Smooth muscle cell (in vitro differentiated cells): ENCODE measurements at regions not wholly inside any gene's neighbourhood (a gene's known extent, or its start where the extent isn't known, plus 50 kb on each side); places are given as distances from the start of the nearest gene placed in this dataset.

Source experiments
- DNase-seq: peaks from one replicate; lab custom pipeline; 2025; ENCODE audit not compliant: unreplicated experiment; lab: John Stamatoyannopoulos, UW
- H2AFZ ChIP-seq: fragments of 200-600 bp; sonication (generic); 2 replicates; pipeline ENCODE4 v1.6.0; 2016; ENCODE audit warnings: antibody characterized with exemption, low read depth, mild to moderate bottlenecking
- H3F3A ChIP-seq: fragments of 200-600 bp; sonication (generic); 2 replicates; pipeline ENCODE4 v1.6.0; 2017; ENCODE audit warnings: antibody characterized with exemption, low read depth
- H3K27ac ChIP-seq: fragments of 200-600 bp; sonication (generic); 2 replicates; pipeline ENCODE4 v1.5.1; 2016; ENCODE audit warnings: low read depth, mild to moderate bottlenecking
- H3K27me3 ChIP-seq: fragments of 200-600 bp; sonication (generic); 2 replicates; pipeline ENCODE4 v1.6.1; 2016; ENCODE audit warnings: low read depth, mild to moderate bottlenecking
- H3K36me3 ChIP-seq: fragments of 200-600 bp; sonication (generic); 2 replicates; pipeline ENCODE4 v1.5.1; 2016; ENCODE audit warnings: low read depth
- H3K4me1 ChIP-seq: fragments of 200-600 bp; sonication (generic); 2 replicates; pipeline ENCODE4 v1.5.1; 2016; ENCODE audit warnings: low read depth
- H3K4me2 ChIP-seq: fragments of 200-600 bp; sonication (generic); 2 replicates; pipeline ENCODE4 v1.6.0; 2016; ENCODE audit warnings: mild to moderate bottlenecking
- H3K4me3 ChIP-seq: fragments of 200-600 bp; sonication (generic); 2 replicates; pipeline ENCODE4 v1.5.1; 2016; ENCODE audit warnings: mild to moderate bottlenecking
- H3K79me2 ChIP-seq: fragments of 200-600 bp; sonication (generic); 2 replicates; pipeline ENCODE4 v1.6.0; 2016; ENCODE audit warnings: low read depth, mild to moderate bottlenecking
- H3K9ac ChIP-seq: fragments of 200-600 bp; sonication (generic); 2 replicates; pipeline ENCODE4 v1.6.0; 2016; ENCODE audit warnings: low read depth
- H3K9me3 ChIP-seq: fragments of 200-600 bp; sonication (generic); replicated peaks from 2 replicates; pipeline ENCODE4 v1.5.1; 2016; ENCODE audit warnings: low read depth
- H4K20me1 ChIP-seq: fragments of 200-600 bp; sonication (generic); 2 replicates; pipeline ENCODE4 v1.6.0; 2016; ENCODE audit warnings: low read depth
- WGBS: methylation state at CpG from one replicate; pipeline ENCODE4 v1.1.7; 2016; ENCODE audit warnings: low lambda C conversion rate; 5-methylcytosine and 5-hydroxymethylcytosine counted together
- TF ChIP-seq, protein P1 (sequence below): fragments of 200-600 bp; sonication (generic); IDR thresholded peaks from 2 replicates; pipeline ENCODE4 v1.5.1; 2017; ENCODE audit warnings: borderline replicate concordance, mild to moderate bottlenecking, antibody characterized with exemption; ENCODE audit not compliant: insufficient read depth, poor library complexity, severe bottlenecking

DNA sequence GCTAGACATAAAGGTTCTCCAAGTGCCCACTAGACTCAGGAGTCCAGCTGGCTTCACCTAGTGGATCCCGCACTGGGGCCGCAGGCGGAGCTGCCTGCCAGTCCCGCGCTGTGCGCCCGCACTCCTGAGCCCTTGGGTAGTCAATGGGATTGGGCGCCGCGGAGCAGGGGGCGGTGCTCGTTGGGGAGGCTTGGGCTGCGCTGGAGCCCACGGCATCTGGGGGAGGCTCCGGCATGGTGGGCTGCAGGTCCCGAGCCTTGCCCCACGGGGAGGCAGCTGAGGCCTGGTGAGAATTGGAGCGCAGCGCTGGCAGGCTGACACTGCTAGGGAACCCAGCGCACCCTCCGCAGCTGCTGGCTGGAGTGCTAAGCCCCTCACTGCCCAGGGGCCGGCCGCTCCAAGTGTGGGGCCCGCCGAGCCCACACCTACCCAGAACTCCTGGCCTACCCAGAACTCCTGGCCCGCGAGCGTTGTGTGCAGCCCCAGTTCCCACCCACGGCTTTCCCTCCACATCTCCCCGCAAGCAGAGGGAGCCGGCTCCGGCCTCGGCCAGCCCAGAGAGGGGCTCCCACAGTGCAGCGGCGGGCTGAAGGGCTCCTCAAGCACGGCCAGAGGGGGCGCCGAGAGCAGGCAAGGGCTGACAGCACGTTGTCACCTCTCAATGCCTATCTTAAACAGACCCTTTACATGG lies 260.7 kb upstream of the DMRT1 start:
- TF ChIP-seq, protein P1, sequence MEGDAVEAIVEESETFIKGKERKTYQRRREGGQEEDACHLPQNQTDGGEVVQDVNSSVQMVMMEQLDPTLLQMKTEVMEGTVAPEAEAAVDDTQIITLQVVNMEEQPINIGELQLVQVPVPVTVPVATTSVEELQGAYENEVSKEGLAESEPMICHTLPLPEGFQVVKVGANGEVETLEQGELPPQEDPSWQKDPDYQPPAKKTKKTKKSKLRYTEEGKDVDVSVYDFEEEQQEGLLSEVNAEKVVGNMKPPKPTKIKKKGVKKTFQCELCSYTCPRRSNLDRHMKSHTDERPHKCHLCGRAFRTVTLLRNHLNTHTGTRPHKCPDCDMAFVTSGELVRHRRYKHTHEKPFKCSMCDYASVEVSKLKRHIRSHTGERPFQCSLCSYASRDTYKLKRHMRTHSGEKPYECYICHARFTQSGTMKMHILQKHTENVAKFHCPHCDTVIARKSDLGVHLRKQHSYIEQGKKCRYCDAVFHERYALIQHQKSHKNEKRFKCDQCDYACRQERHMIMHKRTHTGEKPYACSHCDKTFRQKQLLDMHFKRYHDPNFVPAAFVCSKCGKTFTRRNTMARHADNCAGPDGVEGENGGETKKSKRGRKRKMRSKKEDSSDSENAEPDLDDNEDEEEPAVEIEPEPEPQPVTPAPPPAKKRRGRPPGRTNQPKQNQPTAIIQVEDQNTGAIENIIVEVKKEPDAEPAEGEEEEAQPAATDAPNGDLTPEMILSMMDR: no peak
- 96% methylated on average over 37 of the region's 39 CpGs for WGBS

GRCh38 chr9:581673-582497 lies 259.6 kb upstream of the DMRT1 start:
- Histone ChIP-seq H3K4me1 (no peaks in the 10 kb centered on the region), H4K20me1 (no peaks in the 10 kb centered on the region)
- WGBS: 70% methylated on average over 7 of the region's 7 CpGs

More for the DNA sequence above, 260.7 kb upstream of the DMRT1 start:
- Histone ChIP-seq H3K27me3 (no peaks in the 10 kb centered on the region), H2AFZ (no peak overlapping the region), H3K4me1 (no peaks in the 10 kb centered on the region), H3K79me2 (no peaks in the 10 kb centered on the region), H4K20me1 (no peaks in the 10 kb centered on the region), H3K36me3 (no peaks in the 10 kb centered on the region), H3K27ac (no peak overlapping the region), H3K9ac (no peak overlapping the region), H3K4me3 (no peak overlapping the region), H3K9me3 (no peaks in the 10 kb centered on the region), H3F3A (no peaks in the 10 kb centered on the region), H3K4me2 (no peak overlapping the region)
- no peak for DNase-seq

GRCh38 chr9:582775-583174 lies 258.7 kb upstream of the DMRT1 start:
- no peaks in the 10 kb centered on the region for H3K4me1 ChIP-seq
- 96% methylated on average over 3 of the region's 3 CpGs for WGBS
- TF ChIP-seq, protein P1: no peak
- H3K27me3 ChIP-seq: no peaks in the 10 kb centered on the region
- H3K9ac ChIP-seq: no peak overlapping the region
- H2AFZ ChIP-seq: no peak overlapping the region
- no peaks in the 10 kb centered on the region for H3F3A ChIP-seq
- no peaks in the 10 kb centered on the region for H3K36me3 ChIP-seq
- DNase-seq: no peak
- H3K79me2 ChIP-seq: no peaks in the 10 kb centered on the region
- no peak overlapping the region for H3K4me2 ChIP-seq
- H3K9me3 ChIP-seq: no peaks in the 10 kb centered on the region
- H3K4me3 ChIP-seq: no peak overlapping the region
- H4K20me1 ChIP-seq: no peaks in the 10 kb centered on the region
- H3K27ac ChIP-seq: no peak overlapping the region

More at GRCh38 chr9:581673-582497, 259.6 kb upstream of the DMRT1 start:
- no peaks in the 10 kb centered on the region for H3K79me2 ChIP-seq
- DNase-seq: no peak
- no peak overlapping the region for H3K4me3 ChIP-seq
- no peaks in the 10 kb centered on the region for H3K36me3 ChIP-seq
- no peak overlapping the region for H3K27ac ChIP-seq
- TF ChIP-seq, protein P1: peak; percentile 35
- no peak overlapping the region for H2AFZ ChIP-seq
- no peaks in the 10 kb centered on the region for H3F3A ChIP-seq
- no peak overlapping the region for H3K9ac ChIP-seq
- no peaks in the 10 kb centered on the region for H3K27me3 ChIP-seq
- no peaks in the 10 kb centered on the region for H3K9me3 ChIP-seq
- no peak overlapping the region for H3K4me2 ChIP-seq
